Cardiac muscle cell (in vitro differentiated cells and primary cell): ENCODE measurements at regions not wholly inside any gene's neighbourhood (a gene's known extent, or its start where the extent isn't known, plus 50 kb on each side); places are given as distances from the start of the nearest gene placed in this dataset.

Source experiments
- DNase-seq, 2 donors: peaks; one replicate each; pipeline versions ENCODE4 v3.0.0 to v3.0.0-alpha.2; 2010 to 2017; ENCODE audit warnings: low read depth in 1 of 2, low spot score in 1 of 2
- H3K27ac ChIP-seq: fragments of 200-600 bp; sonication (generic); 2 replicates; pipeline ENCODE4 v1.5.1; 2016
- H3K27me3 ChIP-seq: fragments of 200-600 bp; sonication (generic); 2 replicates; pipeline ENCODE4 v1.6.0; 2016; ENCODE audit warnings: control low read depth
- H3K36me3 ChIP-seq: fragments of 200-600 bp; sonication (generic); 2 replicates; pipeline ENCODE4 v1.5.1; 2016; ENCODE audit warnings: control low read depth
- H3K4me1 ChIP-seq: fragments of 200-600 bp; sonication (generic); 2 replicates; pipeline ENCODE4 v1.8.1; 2017; ENCODE audit warnings: low read depth, mild to moderate bottlenecking, mixed run types
- H3K4me3 ChIP-seq: fragments of 200-600 bp; sonication (generic); 2 replicates; pipeline ENCODE4 v1.5.1; 2016; ENCODE audit warnings: mild to moderate bottlenecking
- H3K9me3 ChIP-seq: fragments of 200-600 bp; sonication (generic); 2 replicates; pipeline ENCODE4 v1.5.1; 2017; ENCODE audit warnings: low read depth, mild to moderate bottlenecking, control low read depth
- TF ChIP-seq, protein P1 (sequence below): IDR thresholded peaks from 2 replicates; pipeline ENCODE4 v1.5.1; 2012; ENCODE audit warnings: low read depth, mild to moderate bottlenecking, low read length

- TF ChIP-seq, protein P1, sequence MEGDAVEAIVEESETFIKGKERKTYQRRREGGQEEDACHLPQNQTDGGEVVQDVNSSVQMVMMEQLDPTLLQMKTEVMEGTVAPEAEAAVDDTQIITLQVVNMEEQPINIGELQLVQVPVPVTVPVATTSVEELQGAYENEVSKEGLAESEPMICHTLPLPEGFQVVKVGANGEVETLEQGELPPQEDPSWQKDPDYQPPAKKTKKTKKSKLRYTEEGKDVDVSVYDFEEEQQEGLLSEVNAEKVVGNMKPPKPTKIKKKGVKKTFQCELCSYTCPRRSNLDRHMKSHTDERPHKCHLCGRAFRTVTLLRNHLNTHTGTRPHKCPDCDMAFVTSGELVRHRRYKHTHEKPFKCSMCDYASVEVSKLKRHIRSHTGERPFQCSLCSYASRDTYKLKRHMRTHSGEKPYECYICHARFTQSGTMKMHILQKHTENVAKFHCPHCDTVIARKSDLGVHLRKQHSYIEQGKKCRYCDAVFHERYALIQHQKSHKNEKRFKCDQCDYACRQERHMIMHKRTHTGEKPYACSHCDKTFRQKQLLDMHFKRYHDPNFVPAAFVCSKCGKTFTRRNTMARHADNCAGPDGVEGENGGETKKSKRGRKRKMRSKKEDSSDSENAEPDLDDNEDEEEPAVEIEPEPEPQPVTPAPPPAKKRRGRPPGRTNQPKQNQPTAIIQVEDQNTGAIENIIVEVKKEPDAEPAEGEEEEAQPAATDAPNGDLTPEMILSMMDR = no peak
- Histone ChIP-seq H3K27me3 (no peaks in the 10 kb centered on the region), H3K4me3 (no peak overlapping the region), H3K27ac (no peak overlapping the region), H3K9me3 (no peaks in the 10 kb centered on the region), H3K36me3 (no peaks in the 10 kb centered on the region), H3K4me1 (no peaks in the 10 kb centered on the region)
- DNase-seq = no peak
These were observed 259.6 kb upstream of the POM121L12 start for GRCh38 chr7:52775876-52776275.

DNA sequence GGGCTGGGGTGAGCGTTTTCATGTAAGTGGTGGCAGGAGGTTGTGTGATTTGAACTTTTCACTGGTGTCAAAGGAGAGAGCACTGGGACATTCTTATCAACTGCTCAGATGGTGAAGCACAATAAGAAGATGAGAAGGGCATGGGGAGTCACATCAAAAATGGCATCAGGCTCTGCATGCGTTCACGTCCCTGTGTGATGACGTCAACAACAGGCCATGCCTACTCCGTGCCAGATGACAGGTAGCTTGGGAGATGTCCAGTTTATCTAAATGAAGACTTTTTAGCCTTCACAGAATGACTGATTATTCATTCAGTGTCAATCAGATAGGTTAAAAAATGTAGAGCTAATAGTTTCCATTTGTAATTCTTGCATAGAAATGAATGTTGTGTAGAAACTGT, 264.3 kb upstream of the POM121L12 start:
- DNase-seq = no peak
- TF ChIP-seq, protein P1 = no peak
- Histone ChIP-seq H3K27ac (no peak overlapping the region), H3K9me3 (no peaks in the 10 kb centered on the region), H3K36me3 (no peaks in the 10 kb centered on the region), H3K27me3 (no peaks in the 10 kb centered on the region), H3K4me1 (no peaks in the 10 kb centered on the region), H3K4me3 (no peak overlapping the region)

DNA sequence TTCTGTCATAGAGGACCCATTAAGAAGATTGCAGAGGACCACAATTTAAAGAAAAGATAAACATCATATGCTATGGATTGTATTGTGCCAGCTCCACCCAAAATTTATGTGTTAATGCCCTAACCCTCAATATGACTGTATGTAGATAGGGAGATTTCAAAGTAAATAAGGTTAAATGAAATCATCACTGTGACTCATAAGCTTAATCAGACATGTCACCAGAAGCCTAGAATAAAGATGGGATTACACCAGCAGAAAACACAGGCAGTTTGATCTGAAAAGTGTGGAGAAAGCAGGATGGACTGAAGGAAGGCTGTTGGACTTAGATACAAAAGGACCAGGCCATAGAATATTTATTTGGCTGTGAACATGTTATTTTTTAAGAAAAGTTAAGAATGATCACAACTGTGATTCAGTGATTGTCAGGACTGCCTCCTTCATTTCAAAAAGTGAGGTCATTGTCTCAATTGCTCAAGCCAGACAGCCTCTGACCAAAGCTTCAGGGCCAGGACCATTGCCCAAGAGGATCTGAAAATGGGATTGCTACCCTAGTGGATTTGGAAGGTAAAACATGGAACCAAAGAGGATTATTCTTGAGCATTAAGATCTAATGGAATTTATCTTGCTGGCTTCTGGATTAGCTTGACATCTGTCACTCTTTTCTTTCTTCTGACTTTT, 270.8 kb upstream of the POM121L12 start:
- Histone ChIP-seq H3K27ac (no peak overlapping the region), H3K9me3 (no peaks in the 10 kb centered on the region), H3K4me3 (no peak overlapping the region), H3K36me3 (no peaks in the 10 kb centered on the region), H3K4me1 (no peaks in the 10 kb centered on the region), H3K27me3 (no peaks in the 10 kb centered on the region)
- TF ChIP-seq, protein P1 = no peak
- DNase-seq = no peak

GRCh38 chr7:52758356-52758755, 277.1 kb upstream of the POM121L12 start:
- DNase-seq = no peak
- no peak overlapping the region for H3K27ac ChIP-seq
- H3K27me3 ChIP-seq = no peaks in the 10 kb centered on the region
- TF ChIP-seq, protein P1 = no peak
- H3K4me1 ChIP-seq = no peaks in the 10 kb centered on the region
- H3K36me3 ChIP-seq = no peaks in the 10 kb centered on the region
- H3K9me3 ChIP-seq = no peaks in the 10 kb centered on the region
- no peak overlapping the region for H3K4me3 ChIP-seq

DNA sequence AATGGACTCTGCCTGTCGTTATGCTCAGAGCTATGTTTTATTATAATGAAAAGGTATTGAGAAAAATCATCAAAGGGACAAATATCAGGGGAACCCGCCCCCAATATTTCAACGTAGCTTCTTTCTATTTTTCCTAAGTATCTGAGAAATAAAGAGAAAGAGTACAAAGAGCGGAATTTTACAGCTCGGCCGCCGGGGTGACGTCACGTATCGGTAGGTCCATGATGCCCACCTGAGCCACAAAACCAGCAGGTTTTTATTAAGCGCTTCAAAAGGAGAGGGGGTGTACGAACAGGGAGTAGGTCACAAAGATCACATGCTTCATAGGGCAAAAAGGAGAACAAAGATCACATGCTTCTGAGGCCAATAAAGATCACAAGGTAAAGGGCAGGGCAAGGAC, 281.6 kb upstream of the POM121L12 start:
- no peaks in the 10 kb centered on the region for H3K9me3 ChIP-seq
- no peak overlapping the region for H3K27ac ChIP-seq
- no peaks in the 10 kb centered on the region for H3K27me3 ChIP-seq
- DNase-seq = no peak
- no peaks in the 10 kb centered on the region for H3K4me1 ChIP-seq
- H3K4me3 ChIP-seq = no peak overlapping the region
- H3K36me3 ChIP-seq = no peaks in the 10 kb centered on the region
- TF ChIP-seq, protein P1 = no peak

DNA sequence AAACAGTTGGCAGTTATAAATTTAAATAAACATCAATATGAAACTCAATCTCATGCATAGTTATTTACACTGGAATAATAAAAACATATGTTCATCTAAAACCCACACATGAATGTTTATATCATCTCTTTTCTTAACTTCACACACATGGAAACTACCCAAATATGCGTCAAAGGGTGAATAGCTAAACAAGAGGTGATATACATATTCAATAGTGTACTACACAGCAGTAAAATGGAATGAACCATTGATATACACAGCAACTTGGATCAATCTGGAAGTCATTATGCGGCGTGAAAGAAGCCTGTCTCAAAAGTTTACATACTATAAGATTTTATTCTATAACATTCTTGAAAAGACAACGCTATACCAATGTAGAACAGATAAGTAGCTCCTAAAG, 282.5 kb upstream of the POM121L12 start:
- no peaks in the 10 kb centered on the region for H3K36me3 ChIP-seq
- no peaks in the 10 kb centered on the region for H3K27me3 ChIP-seq
- no peak overlapping the region for H3K27ac ChIP-seq
- DNase-seq = no peak
- H3K9me3 ChIP-seq = no peaks in the 10 kb centered on the region
- no peaks in the 10 kb centered on the region for H3K4me1 ChIP-seq
- TF ChIP-seq, protein P1 = no peak
- H3K4me3 ChIP-seq = no peak overlapping the region
